H9 (cell line): ENCODE measurements at regions not wholly inside any gene's neighbourhood (a gene's known extent, or its start where the extent isn't known, plus 50 kb on each side); places are given as distances from the start of the nearest gene placed in this dataset.

ENCODE experiments used
- DNase-seq: peaks from one replicate; pipeline ENCODE4 v3.0.0-alpha.2; 2017
- H2AFZ ChIP-seq: one replicate; pipeline ENCODE4 v1.6.1; 2013; ENCODE audit warnings: mild to moderate bottlenecking, low read length, control low read depth, moderate library complexity
- H2AK5ac ChIP-seq: 2 replicates; pipeline ENCODE4 v1.6.1; 2013; ENCODE audit warnings: low read length, control low read depth, mixed read lengths; ENCODE audit not compliant: insufficient read length
- H2BK120ac ChIP-seq: one replicate; pipeline ENCODE4 v1.6.1; 2013; ENCODE audit warnings: low read depth, mild to moderate bottlenecking, low read length, control low read depth, inconsistent platforms; ENCODE audit not compliant: poor library complexity, severe bottlenecking
- H2BK12ac ChIP-seq: 2 replicates; pipeline ENCODE4 v1.6.1; 2013; ENCODE audit warnings: low read length, control low read depth, mixed read lengths, low read depth; ENCODE audit not compliant: insufficient read length
- H2BK15ac ChIP-seq: 2 replicates; pipeline ENCODE4 v1.6.1; 2013; ENCODE audit warnings: low read depth, low read length, control low read depth
- H2BK20ac ChIP-seq: one replicate; pipeline ENCODE4 v1.6.1; 2013; ENCODE audit warnings: low read depth, mild to moderate bottlenecking, low read length, control low read depth, inconsistent platforms; ENCODE audit not compliant: poor library complexity, severe bottlenecking
- H2BK5ac ChIP-seq: 2 replicates; pipeline ENCODE4 v1.6.1; 2013; ENCODE audit warnings: low read length, control low read depth, mixed read lengths; ENCODE audit not compliant: insufficient read length
- H3K14ac ChIP-seq: 2 replicates; pipeline ENCODE4 v1.6.1; 2013; ENCODE audit warnings: low read length, control low read depth; ENCODE audit not compliant: insufficient read depth
- H3K18ac ChIP-seq: 2 replicates; pipeline ENCODE4 v1.6.1; 2013; ENCODE audit warnings: low read depth, mild to moderate bottlenecking, mixed read lengths, low read length, control low read depth; ENCODE audit not compliant: insufficient read length
- H3K23ac ChIP-seq: 2 replicates; pipeline ENCODE4 v1.6.1; 2013; ENCODE audit warnings: low read length, control low read depth, mixed read lengths, low read depth; ENCODE audit not compliant: insufficient read length
- H3K23me2 ChIP-seq: 2 replicates; pipeline ENCODE4 v1.6.1; 2013; ENCODE audit warnings: low read depth, mild to moderate bottlenecking, mixed read lengths, low read length, control low read depth; ENCODE audit not compliant: insufficient read length, poor library complexity, severe bottlenecking
- H3K27ac ChIP-seq: 2 replicates; pipeline ENCODE4 v1.5.1; 2013; ENCODE audit warnings: low read length, control low read depth, mixed read lengths, low read depth; ENCODE audit not compliant: insufficient read length
- H3K27me3 ChIP-seq: 2 replicates; pipeline ENCODE4 v1.6.1; 2013; ENCODE audit warnings: low read length, control low read depth, inconsistent platforms; ENCODE audit not compliant: insufficient read depth
- H3K4ac ChIP-seq: 2 replicates; pipeline ENCODE4 v1.6.1; 2013; ENCODE audit warnings: low read depth, mild to moderate bottlenecking, control low read depth, inconsistent platforms, low read length, moderate library complexity
- H3K4me1 ChIP-seq: 2 replicates; pipeline ENCODE4 v1.6.1; 2013; ENCODE audit warnings: low read length, control low read depth, inconsistent platforms; ENCODE audit not compliant: insufficient read depth
- H3K4me2 ChIP-seq: 2 replicates; pipeline ENCODE4 v1.6.1; 2013; ENCODE audit warnings: low read length, control low read depth, mixed read lengths; ENCODE audit not compliant: insufficient read length, insufficient read depth
- H3K56ac ChIP-seq: 2 replicates; pipeline ENCODE4 v1.6.1; 2013; ENCODE audit warnings: low read depth, mild to moderate bottlenecking, mixed read lengths, low read length, control low read depth; ENCODE audit not compliant: insufficient read length
- H3K79me1 ChIP-seq: 2 replicates; pipeline ENCODE4 v1.6.1; 2013; ENCODE audit warnings: low read depth, mild to moderate bottlenecking, moderate library complexity, low read length, control low read depth, inconsistent platforms; ENCODE audit not compliant: insufficient read depth, poor library complexity, severe bottlenecking
- H3K79me2 ChIP-seq: 2 replicates; pipeline ENCODE4 v1.6.1; 2013; ENCODE audit warnings: low read length, control low read depth, inconsistent platforms; ENCODE audit not compliant: insufficient read depth
- H3K9ac ChIP-seq: 2 replicates; pipeline ENCODE4 v1.6.1; 2013; ENCODE audit warnings: low read length, control low read depth, mixed read lengths; ENCODE audit not compliant: insufficient read length; ENCODE audit errors: extremely low read depth
- H3K9me3 ChIP-seq: one replicate; pipeline ENCODE4 v1.6.1; 2013; ENCODE audit warnings: low read depth, low read length, inconsistent platforms; ENCODE audit not compliant: control insufficient read depth
- H3T11ph ChIP-seq: one replicate; pipeline ENCODE4 v1.6.1; 2013; ENCODE audit warnings: mild to moderate bottlenecking, low read length, control low read depth, inconsistent platforms
- H4K20me1 ChIP-seq: one replicate; pipeline ENCODE4 v1.6.1; 2013; ENCODE audit not compliant: control insufficient read depth, insufficient read length, insufficient read depth
- H4K5ac ChIP-seq: 2 replicates; pipeline ENCODE4 v1.6.1; 2013; ENCODE audit warnings: low read depth, mild to moderate bottlenecking, mixed read lengths, low read length, control low read depth; ENCODE audit not compliant: insufficient read length
- H4K8ac ChIP-seq: replicated peaks from 2 replicates; pipeline ENCODE4 v1.6.1; 2013; ENCODE audit warnings: low read length, control low read depth, mixed read lengths, low read depth; ENCODE audit not compliant: insufficient read length
- H4K91ac ChIP-seq: 2 replicates; pipeline ENCODE4 v1.6.1; 2013; ENCODE audit warnings: low read depth, mild to moderate bottlenecking, moderate library complexity, mixed read lengths, low read length, control low read depth; ENCODE audit not compliant: insufficient read length
- H3K27ac Mint-ChIP-seq, 3 experiments: 2 replicates in 2 of 3; 3 replicates in 1 of 3; pipeline ENCODE4 v1.8.0; 2020 to 2021; ENCODE audit warnings: mixed read lengths in 3 of 3, mild to moderate bottlenecking in 1 of 3, moderate library complexity in 1 of 3
- H3K27me3 Mint-ChIP-seq: 2 replicates; pipeline ENCODE4 v1.8.0; 2021; ENCODE audit warnings: low read depth, mild to moderate bottlenecking, moderate library complexity, mixed read lengths
- H3K36me3 Mint-ChIP-seq, 3 experiments: 2 replicates in 2 of 3; 3 replicates in 1 of 3; pipeline ENCODE4 v1.8.0; 2020 to 2021; ENCODE audit warnings: low read depth in 3 of 3, mixed read lengths in 3 of 3; ENCODE audit not compliant: insufficient read depth in 1 of 3
- H3K4me1 Mint-ChIP-seq, 2 experiments: 2 replicates each; pipeline ENCODE4 v1.8.0; 2020; ENCODE audit warnings: mixed read lengths in 2 of 2
- H3K4me3 Mint-ChIP-seq, 2 experiments: 2 replicates in 1 of 2; 3 replicates in 1 of 2; pipeline ENCODE4 v1.8.0; 2020 to 2021; ENCODE audit warnings: mild to moderate bottlenecking in 2 of 2, mixed read lengths in 2 of 2, moderate library complexity in 1 of 2
- H3K9me3 Mint-ChIP-seq, 2 experiments: 2 replicates in 1 of 2; 3 replicates in 1 of 2; pipeline ENCODE4 v1.8.0; 2020; ENCODE audit warnings: mild to moderate bottlenecking in 2 of 2, mixed read lengths in 2 of 2, moderate library complexity in 1 of 2
- WGBS: extraction: QIAGEN DNeasy Blood & Tissue Kit; methylation state at CpG from one replicate; pipeline ENCODE4 v1.1.7; 2013; ENCODE audit warnings: missing lambda C conversion rate, low lambda C conversion rate, mixed read lengths; ENCODE audit not compliant: insufficient read length; ENCODE audit errors: extremely low coverage; 5-methylcytosine and 5-hydroxymethylcytosine counted together
- TF ChIP-seq, protein P1 (sequence below): fragments of 200-600 bp; sonication (generic); conservative IDR thresholded peaks from 3 replicates; pipeline ENCODE4 v1.8.0; 2021; ENCODE audit warnings: antibody characterized with exemption, mild to moderate bottlenecking

DNA sequence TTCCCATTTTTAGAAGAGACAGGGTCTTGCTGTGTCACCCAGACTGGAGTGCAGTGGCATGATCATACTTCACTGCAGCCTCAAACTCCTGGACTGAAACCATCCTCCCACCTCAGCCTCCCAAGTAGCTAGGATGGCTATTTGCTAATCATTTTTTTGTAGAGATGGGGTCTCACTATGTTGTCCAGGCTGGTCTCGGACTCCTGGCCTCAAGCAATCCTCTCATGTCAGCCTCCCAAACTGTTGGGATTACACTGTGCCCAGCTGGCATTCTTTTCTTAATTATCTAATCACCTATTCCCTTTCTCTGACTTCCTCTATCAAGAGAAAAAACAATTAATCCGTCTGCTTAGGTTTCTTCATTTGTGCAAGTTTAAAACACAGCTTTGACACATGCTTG is 172.5 kb upstream of the TRIM24 start:
- Mint-ChIP-seq H3K27ac (no peak overlapping the region), H3K4me1 (no peaks in the 10 kb centered on the region), H3K9me3 (peaks cover 23 to 32% of the 10 kb centered on the region in 2 experiments), H3K4me3 (no peak overlapping the region), H3K36me3 (peaks cover 22 to 29% (median 22%) of the 10 kb centered on the region in 3 experiments), H3K27me3 (no peaks in the 10 kb centered on the region; the same call in 1 of the 2 replicates)
- H3K79me1 ChIP-seq = no peaks in the 10 kb centered on the region
- H2BK12ac ChIP-seq = no peak overlapping the region
- no peak overlapping the region for H2AK5ac ChIP-seq
- no peak overlapping the region for H4K5ac ChIP-seq
- H4K91ac ChIP-seq = no peak overlapping the region
- no peak overlapping the region for H2AFZ ChIP-seq
- H3K4me1 ChIP-seq = no peaks in the 10 kb centered on the region
- H3K9me3 ChIP-seq = peaks cover 18% of the 10 kb centered on the region
- no peak overlapping the region for H3K4me2 ChIP-seq
- no peak for DNase-seq
- H3K23me2 ChIP-seq = no peaks in the 10 kb centered on the region
- no peak overlapping the region for H2BK20ac ChIP-seq
- TF ChIP-seq, protein P1, sequence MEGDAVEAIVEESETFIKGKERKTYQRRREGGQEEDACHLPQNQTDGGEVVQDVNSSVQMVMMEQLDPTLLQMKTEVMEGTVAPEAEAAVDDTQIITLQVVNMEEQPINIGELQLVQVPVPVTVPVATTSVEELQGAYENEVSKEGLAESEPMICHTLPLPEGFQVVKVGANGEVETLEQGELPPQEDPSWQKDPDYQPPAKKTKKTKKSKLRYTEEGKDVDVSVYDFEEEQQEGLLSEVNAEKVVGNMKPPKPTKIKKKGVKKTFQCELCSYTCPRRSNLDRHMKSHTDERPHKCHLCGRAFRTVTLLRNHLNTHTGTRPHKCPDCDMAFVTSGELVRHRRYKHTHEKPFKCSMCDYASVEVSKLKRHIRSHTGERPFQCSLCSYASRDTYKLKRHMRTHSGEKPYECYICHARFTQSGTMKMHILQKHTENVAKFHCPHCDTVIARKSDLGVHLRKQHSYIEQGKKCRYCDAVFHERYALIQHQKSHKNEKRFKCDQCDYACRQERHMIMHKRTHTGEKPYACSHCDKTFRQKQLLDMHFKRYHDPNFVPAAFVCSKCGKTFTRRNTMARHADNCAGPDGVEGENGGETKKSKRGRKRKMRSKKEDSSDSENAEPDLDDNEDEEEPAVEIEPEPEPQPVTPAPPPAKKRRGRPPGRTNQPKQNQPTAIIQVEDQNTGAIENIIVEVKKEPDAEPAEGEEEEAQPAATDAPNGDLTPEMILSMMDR = no peak
- H3K27me3 ChIP-seq = no peaks in the 10 kb centered on the region
- H3K56ac ChIP-seq = no peak overlapping the region
- no peak overlapping the region for H2BK15ac ChIP-seq
- no peak overlapping the region for H3K9ac ChIP-seq
- WGBS = no CpG with 5 or more reads among the region's 2 CpGs
- H4K8ac ChIP-seq = no peak overlapping the region
- H3K27ac ChIP-seq = no peak overlapping the region
- no peak overlapping the region for H2BK120ac ChIP-seq
- H3T11ph ChIP-seq = no peak overlapping the region
- no peak overlapping the region for H2BK5ac ChIP-seq
- H3K79me2 ChIP-seq = no peaks in the 10 kb centered on the region
- H3K23ac ChIP-seq = no peak overlapping the region
- H3K14ac ChIP-seq = no peak overlapping the region
- H3K18ac ChIP-seq = no peak overlapping the region
- no peaks in the 10 kb centered on the region for H4K20me1 ChIP-seq
- no peak overlapping the region for H3K4ac ChIP-seq
